Activated naive CD4-positive, alpha-beta T cell treated with anti-CD3 and anti-CD28 coated beads for 36 hours (primary cell): ENCODE measurements at regions not wholly inside any gene's neighbourhood (a gene's known extent, or its start where the extent isn't known, plus 50 kb on each side); places are given as distances from the start of the nearest gene placed in this dataset.

Experiments
- CTCF ChIA-PET: fragments of 350-600 bp; sonication (Branson Sonifier 250); formaldehyde crosslinking; loops from one replicate; lab custom pipeline; 2021; ENCODE audit warnings: antibody characterized with exemption; lab: Charles Lee
- DNase-seq: peaks from one replicate; pipeline ENCODE4 v3.0.0-alpha.2; 2020
- H3K27ac Mint-ChIP-seq: one replicate; pipeline ENCODE4 v1.8.0; 2021; ENCODE audit warnings: mild to moderate bottlenecking, mixed read lengths
- H3K27me3 Mint-ChIP-seq: one replicate; pipeline ENCODE4 v1.8.0; 2021; ENCODE audit warnings: low read depth, mixed read lengths
- H3K36me3 Mint-ChIP-seq: one replicate; pipeline ENCODE4 v1.8.0; 2021; ENCODE audit warnings: low read depth, mixed read lengths
- H3K4me1 Mint-ChIP-seq: one replicate; pipeline ENCODE4 v1.8.0; 2021; ENCODE audit warnings: low read depth, mixed read lengths
- H3K4me3 Mint-ChIP-seq: one replicate; pipeline ENCODE4 v1.8.0; 2021; ENCODE audit warnings: mild to moderate bottlenecking, moderate library complexity, mixed read lengths
- H3K9me3 Mint-ChIP-seq: one replicate; pipeline ENCODE4 v1.8.0; 2021; ENCODE audit warnings: mixed read lengths
- intact Hi-C: fragments of 100-400 bp; cut with micrococcal nuclease; formaldehyde crosslinking; loops from one replicate; pipeline ENCODE4 v1.15.1; 2023

- CTCF ChIA-PET, result no interaction called here
- Mint-ChIP-seq H3K9me3 (no peaks in the 10 kb centered on the region), H3K36me3 (no peaks in the 10 kb centered on the region), H3K4me3 (no peak overlapping the region), H3K27ac (no peak overlapping the region), H3K4me1 (no peaks in the 10 kb centered on the region), H3K27me3 (no peaks in the 10 kb centered on the region)
- DNase-seq, result no peak
- intact Hi-C loops, result no loop called here
Observed at GRCh38 chr1:87791931-87792740, 463.5 kb downstream of the LMO4 start.

GRCh38 chr1:87794788-87795614 lies 466.3 kb downstream of the LMO4 start:
- H3K4me3 Mint-ChIP-seq, result no peak overlapping the region
- no peaks in the 10 kb centered on the region for H3K4me1 Mint-ChIP-seq
- H3K36me3 Mint-ChIP-seq, result no peaks in the 10 kb centered on the region
- no peaks in the 10 kb centered on the region for H3K9me3 Mint-ChIP-seq
- no peak for DNase-seq
- H3K27ac Mint-ChIP-seq, result no peak overlapping the region
- CTCF ChIA-PET, result interaction anchor here (1.1 kb wide), 1 partner anchor 8 kb away, joined by 4 read pairs; no protein-coding TSS in a partner anchor
- peaks cover 2% of the 10 kb centered on the region for H3K27me3 Mint-ChIP-seq
- intact Hi-C loops, result no loop called here

- intact Hi-C loops, result no loop called here
- H3K27me3 Mint-ChIP-seq, result peaks cover 2% of the 10 kb centered on the region
- no peak overlapping the region for H3K4me3 Mint-ChIP-seq
- no peaks in the 10 kb centered on the region for H3K36me3 Mint-ChIP-seq
- no peak for DNase-seq
- no peak overlapping the region for H3K27ac Mint-ChIP-seq
- CTCF ChIA-PET, result no interaction called here
- H3K4me1 Mint-ChIP-seq, result no peaks in the 10 kb centered on the region
- no peaks in the 10 kb centered on the region for H3K9me3 Mint-ChIP-seq
Observed at GRCh38 chr1:87795615-87796337, 467.1 kb downstream of the LMO4 start.

- H3K9me3 Mint-ChIP-seq, result no peaks in the 10 kb centered on the region
- CTCF ChIA-PET, result no interaction called here
- DNase-seq, result no peak
- no peak overlapping the region for H3K27ac Mint-ChIP-seq
- H3K27me3 Mint-ChIP-seq, result peaks cover 3% of the 10 kb centered on the region
- no peak overlapping the region for H3K4me3 Mint-ChIP-seq
- no peaks in the 10 kb centered on the region for H3K4me1 Mint-ChIP-seq
- H3K36me3 Mint-ChIP-seq, result no peaks in the 10 kb centered on the region
- intact Hi-C loops, result no loop called here
Observed at GRCh38 chr1:87796471-87796901, 467.8 kb downstream of the LMO4 start.

GRCh38 chr1:87799451-87799850 lies 470.8 kb downstream of the LMO4 start:
- H3K27me3 Mint-ChIP-seq, result peaks cover 7% of the 10 kb centered on the region
- no peaks in the 10 kb centered on the region for H3K9me3 Mint-ChIP-seq
- intact Hi-C loops, result no loop called here

GRCh38 chr1:87800006-87800405 lies 471.3 kb downstream of the LMO4 start:
- CTCF ChIA-PET, result no interaction called here

More at GRCh38 chr1:87799451-87799850, 470.8 kb downstream of the LMO4 start:
- H3K36me3 Mint-ChIP-seq, result no peaks in the 10 kb centered on the region
- CTCF ChIA-PET, result no interaction called here
- no peak overlapping the region for H3K4me3 Mint-ChIP-seq
- no peaks in the 10 kb centered on the region for H3K4me1 Mint-ChIP-seq
- no peak for DNase-seq
- no peak overlapping the region for H3K27ac Mint-ChIP-seq

GRCh38 chr1:87803375-87803774 lies 474.7 kb downstream of the LMO4 start:
- no peak for DNase-seq
- Mint-ChIP-seq H3K4me1 (no peaks in the 10 kb centered on the region), H3K9me3 (no peaks in the 10 kb centered on the region), H3K27ac (no peak overlapping the region), H3K36me3 (no peaks in the 10 kb centered on the region), H3K27me3 (peaks cover 5% of the 10 kb centered on the region), H3K4me3 (no peak overlapping the region)
- CTCF ChIA-PET, result interaction anchor here (1.1 kb wide), 1 partner anchor 9 kb away, joined by 4 read pairs; no protein-coding TSS in a partner anchor
- intact Hi-C loops, result no loop called here

More at GRCh38 chr1:87800006-87800405, 471.3 kb downstream of the LMO4 start:
- H3K27ac Mint-ChIP-seq, result no peak overlapping the region
- no peaks in the 10 kb centered on the region for H3K9me3 Mint-ChIP-seq
- DNase-seq, result no peak
- intact Hi-C loops, result no loop called here
- peaks cover 7% of the 10 kb centered on the region for H3K27me3 Mint-ChIP-seq
- no peak overlapping the region for H3K4me3 Mint-ChIP-seq
- no peaks in the 10 kb centered on the region for H3K4me1 Mint-ChIP-seq
- no peaks in the 10 kb centered on the region for H3K36me3 Mint-ChIP-seq

GRCh38 chr1:87804128-87804527 lies 475.4 kb downstream of the LMO4 start:
- CTCF ChIA-PET, result no interaction called here
- Mint-ChIP-seq H3K4me3 (no peak overlapping the region), H3K27me3 (peaks cover 5% of the 10 kb centered on the region), H3K9me3 (no peaks in the 10 kb centered on the region), H3K4me1 (no peaks in the 10 kb centered on the region), H3K36me3 (no peaks in the 10 kb centered on the region), H3K27ac (no peak overlapping the region)
- no peak for DNase-seq
- intact Hi-C loops, result no loop called here

- intact Hi-C loops, result no loop called here
- H3K36me3 Mint-ChIP-seq, result no peaks in the 10 kb centered on the region
- H3K27ac Mint-ChIP-seq, result no peak overlapping the region
- no peaks in the 10 kb centered on the region for H3K9me3 Mint-ChIP-seq
- no peak overlapping the region for H3K4me3 Mint-ChIP-seq
- H3K27me3 Mint-ChIP-seq, result peaks cover 5% of the 10 kb centered on the region
- CTCF ChIA-PET, result no interaction called here
- no peak for DNase-seq
- no peaks in the 10 kb centered on the region for H3K4me1 Mint-ChIP-seq
Observed at GRCh38 chr1:87805666-87806378, 477.1 kb downstream of the LMO4 start.

- Mint-ChIP-seq H3K9me3 (no peaks in the 10 kb centered on the region), H3K4me1 (no peaks in the 10 kb centered on the region), H3K36me3 (no peaks in the 10 kb centered on the region), H3K27me3 (peaks cover 7% of the 10 kb centered on the region), H3K27ac (no peak overlapping the region), H3K4me3 (no peak overlapping the region)
- DNase-seq, result no peak
- intact Hi-C loops, result no loop called here
- CTCF ChIA-PET, result no interaction called here
Observed at GRCh38 chr1:87806379-87807094, 477.9 kb downstream of the LMO4 start.

- Mint-ChIP-seq H3K9me3 (no peaks in the 10 kb centered on the region), H3K4me1 (no peaks in the 10 kb centered on the region), H3K36me3 (no peaks in the 10 kb centered on the region), H3K4me3 (no peak overlapping the region), H3K27me3 (peaks cover 4% of the 10 kb centered on the region), H3K27ac (no peak overlapping the region)
- DNase-seq, result no peak
- CTCF ChIA-PET, result no interaction called here
- intact Hi-C loops, result no loop called here
Observed at GRCh38 chr1:87810166-87810565, 481.5 kb downstream of the LMO4 start.
